ENCODE measurements at regions not wholly inside any gene's neighbourhood (a gene's known extent, or its start where the extent isn't known, plus 50 kb on each side); places are given as distances from the start of the nearest gene placed in this dataset.

DNA sequence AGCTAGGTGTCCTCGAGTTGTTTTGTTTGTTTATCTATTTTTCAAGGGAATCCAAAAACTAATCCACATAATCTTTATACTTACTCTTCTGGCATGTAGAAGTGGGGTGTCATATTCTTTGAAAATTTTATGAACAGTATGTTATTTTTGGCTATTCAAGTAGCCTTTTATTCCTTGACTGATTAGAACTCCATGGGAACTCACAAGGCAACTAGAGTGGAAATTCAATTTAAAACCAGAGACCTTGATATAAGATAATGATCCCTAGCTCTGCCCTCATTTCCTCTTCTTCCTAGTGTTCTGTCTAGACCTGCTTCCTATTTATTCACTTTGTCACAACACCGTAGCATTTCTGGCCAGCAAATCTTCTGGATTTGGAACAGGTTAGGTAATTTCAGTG lies 1123.7 kb upstream of the C9orf72 start:
- Histone ChIP-seq H2AFZ (ENCODE audit: low read length) (no peak overlapping the region), H3K4me1 (ENCODE audit: insufficient read depth, low read length) (no peaks in the 10 kb centered on the region), H3K4me3 (replicated peaks in 1 of 3; ENCODE audit: insufficient read depth in 1 of 3, low read depth in 2 of 3, low read length in 3 of 3) (no peak overlapping the region), H3K27me3 (ENCODE audit: control insufficient read depth in 1 of 2, insufficient read depth in 2 of 2, low read length in 2 of 2) (no peaks in the 10 kb centered on the region), H3K36me3 (replicated peaks in 1 of 2; ENCODE audit: control insufficient read depth in 1 of 2, insufficient read depth in 2 of 2, low read length in 2 of 2) (no peaks in the 10 kb centered on the region), H3K79me2 (ENCODE audit: insufficient read depth, low read length) (no peaks in the 10 kb centered on the region), H3K9me3 (ENCODE audit: low read length) (peaks cover 17% of the 10 kb centered on the region; the same call in 1 of the 2 replicates), H3K27ac (ENCODE audit: extremely low read length, insufficient read depth, low read length) (no peak overlapping the region), H3K9ac (ENCODE audit: insufficient read depth, low read depth, low read length) (no peak overlapping the region), H3K4me2 (ENCODE audit: low read depth, low read length) (no peak overlapping the region), H4K20me1 (ENCODE audit: insufficient read depth, low read length) (no peaks in the 10 kb centered on the region)
- intact Hi-C loops (cut with micrococcal nuclease; ENCODE audit: unreplicated experiment) = no loop called here
- CTCF ChIA-PET (ENCODE audit: low intra/inter-chr PET ratio, low total read pairs) = no interaction called here
- in situ Hi-C loops (cut with HindIII; ENCODE audit: extremely low pct_ligation_motif_present, low pct_unique_long_range_greater_than_20kb) = no loop called here
- POLR2A ChIA-PET = no interaction called here
- WGBS (ENCODE audit: low lambda C conversion rate) = 0% methylated on average over 2 of the region's 2 CpGs
- TF ChIP-seq TP53 (CRISPR knock-in tag; conservative IDR thresholded peaks at IDR 0.05) (no peak), NKX3-1 (CRISPR knock-in tag; IDR thresholded peaks at IDR 0.05) (no peak), ZFP1 (CRISPR knock-in tag; IDR thresholded peaks at IDR 0.05) (no peak), SIX1 (CRISPR knock-in tag; IDR thresholded peaks at IDR 0.05; ENCODE audit: borderline replicate concordance) (no peak), IRF2 (CRISPR knock-in tag; IDR thresholded peaks at IDR 0.05) (no peak), HOXA3 (CRISPR knock-in tag; IDR thresholded peaks at IDR 0.05) (no peak), RORA (CRISPR knock-in tag; IDR thresholded peaks at IDR 0.05) (no peak), FLYWCH1 (CRISPR knock-in tag; IDR thresholded peaks at IDR 0.05) (no peak), KMT2B (CRISPR knock-in tag; IDR thresholded peaks at IDR 0.05) (no peak), SP140L (CRISPR knock-in tag; IDR thresholded peaks at IDR 0.05; ENCODE audit: borderline replicate concordance) (no peak), SSRP1 (CRISPR knock-in tag; IDR thresholded peaks at IDR 0.05) (no peak)
- TF ChIP-seq, protein P1, sequence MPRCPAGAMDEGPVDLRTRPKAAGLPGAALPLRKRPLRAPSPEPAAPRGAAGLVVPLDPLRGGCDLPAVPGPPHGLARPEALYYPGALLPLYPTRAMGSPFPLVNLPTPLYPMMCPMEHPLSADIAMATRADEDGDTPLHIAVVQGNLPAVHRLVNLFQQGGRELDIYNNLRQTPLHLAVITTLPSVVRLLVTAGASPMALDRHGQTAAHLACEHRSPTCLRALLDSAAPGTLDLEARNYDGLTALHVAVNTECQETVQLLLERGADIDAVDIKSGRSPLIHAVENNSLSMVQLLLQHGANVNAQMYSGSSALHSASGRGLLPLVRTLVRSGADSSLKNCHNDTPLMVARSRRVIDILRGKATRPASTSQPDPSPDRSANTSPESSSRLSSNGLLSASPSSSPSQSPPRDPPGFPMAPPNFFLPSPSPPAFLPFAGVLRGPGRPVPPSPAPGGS (CRISPR knock-in tag; IDR thresholded peaks at IDR 0.05) = no peak
- TF ChIP-seq, protein P2, sequence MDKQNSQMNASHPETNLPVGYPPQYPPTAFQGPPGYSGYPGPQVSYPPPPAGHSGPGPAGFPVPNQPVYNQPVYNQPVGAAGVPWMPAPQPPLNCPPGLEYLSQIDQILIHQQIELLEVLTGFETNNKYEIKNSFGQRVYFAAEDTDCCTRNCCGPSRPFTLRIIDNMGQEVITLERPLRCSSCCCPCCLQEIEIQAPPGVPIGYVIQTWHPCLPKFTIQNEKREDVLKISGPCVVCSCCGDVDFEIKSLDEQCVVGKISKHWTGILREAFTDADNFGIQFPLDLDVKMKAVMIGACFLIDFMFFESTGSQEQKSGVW (CRISPR knock-in tag; IDR thresholded peaks at IDR 0.05; ENCODE audit: borderline replicate concordance) = no peak
- no peak for DNase-seq (ENCODE audit: low spot score)
- no peak for FAIRE-seq
- no peak for ATAC-seq
- BruUV-seq (replicated peaks) = no TSS peak
